IPS DF 6.9 (cell line): ENCODE measurements at regions not wholly inside any gene's neighbourhood (a gene's known extent, or its start where the extent isn't known, plus 50 kb on each side); places are given as distances from the start of the nearest gene placed in this dataset.
A peak's percentile ranks its signal among the peaks of the same experiment; 100 is the strongest.
"Not testable (repeated sequence)": the region's sequence is repeated elsewhere in the genome, so short reads cannot be mapped to it uniquely, and the experiment has no call there.

ENCODE experiments used
- DNase-seq: peaks from one replicate; pipeline ENCODE4 v3.0.0-alpha.2; 2013; ENCODE audit warnings: low read depth, low spot score
- H3K27ac ChIP-seq: one replicate; pipeline ENCODE4 v1.5.1; 2013; ENCODE audit warnings: low read length, control low read depth
- H3K27me3 ChIP-seq: 2 replicates; pipeline ENCODE4 v1.6.1; 2013; ENCODE audit warnings: mild to moderate bottlenecking, low read length; ENCODE audit not compliant: control insufficient read depth, insufficient read depth
- H3K36me3 ChIP-seq: 2 replicates; pipeline ENCODE4 v1.6.1; 2013; ENCODE audit warnings: low read length; ENCODE audit not compliant: control insufficient read depth, insufficient read depth
- H3K4me1 ChIP-seq: 2 replicates; pipeline ENCODE4 v1.6.1; 2013; ENCODE audit warnings: low read length; ENCODE audit not compliant: control insufficient read depth, insufficient read depth
- H3K4me3 ChIP-seq: 2 replicates; pipeline ENCODE4 v1.5.1; 2013; ENCODE audit warnings: mild to moderate bottlenecking, low read length
- H3K9me3 ChIP-seq: 2 replicates; pipeline ENCODE4 v1.6.1; 2013; ENCODE audit warnings: low read length, inconsistent platforms; ENCODE audit not compliant: control insufficient read depth, insufficient read depth
- WGBS: extraction: QIAGEN DNeasy Blood & Tissue Kit; methylation state at CpG from one replicate; pipeline ENCODE4 v1.1.7; 2013; ENCODE audit warnings: mixed read lengths, missing lambda C conversion rate; ENCODE audit not compliant: insufficient read length, insufficient coverage; 5-methylcytosine and 5-hydroxymethylcytosine counted together

- H3K27me3 ChIP-seq: no peaks in the 10 kb centered on the region
- no peak overlapping the region for H3K27ac ChIP-seq
- no peaks in the 10 kb centered on the region for H3K4me1 ChIP-seq
- no peak for DNase-seq
- H3K9me3 ChIP-seq: no peaks in the 10 kb centered on the region
- H3K4me3 ChIP-seq: no peak overlapping the region
- no CpG with 5 or more reads among the region's 5 CpGs for WGBS
- no peaks in the 10 kb centered on the region for H3K36me3 ChIP-seq
Measured at GRCh38 chr5:116971131-116971530, 396.5 kb upstream of the SEMA6A start.

GRCh38 chr5:116970318-116970717 lies 395.7 kb upstream of the SEMA6A start:
- no peaks in the 10 kb centered on the region for H3K27me3 ChIP-seq
- WGBS: no CpG with 5 or more reads among the region's 2 CpGs
- no peaks in the 10 kb centered on the region for H3K36me3 ChIP-seq
- DNase-seq: no peak
- no peaks in the 10 kb centered on the region for H3K4me1 ChIP-seq
- H3K27ac ChIP-seq: no peak overlapping the region
- no peaks in the 10 kb centered on the region for H3K9me3 ChIP-seq
- H3K4me3 ChIP-seq: no peak overlapping the region

DNA sequence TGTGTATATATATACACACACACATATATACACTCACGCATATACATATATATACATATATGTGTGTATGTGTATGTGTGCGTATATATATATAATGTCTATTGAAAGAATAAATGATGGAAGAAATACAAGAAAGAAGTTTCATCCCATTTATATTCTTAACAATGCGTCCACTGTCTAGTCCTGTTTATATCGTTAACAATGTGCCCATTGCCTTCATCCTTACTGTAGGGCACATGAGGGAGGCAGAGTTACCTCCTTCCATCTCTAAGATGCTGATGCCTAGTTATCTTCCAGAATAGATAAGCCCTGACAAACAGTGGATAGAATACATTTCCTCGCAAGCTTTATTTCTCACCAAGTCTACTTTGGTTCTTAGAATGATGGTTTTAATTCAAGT lies 389.8 kb upstream of the SEMA6A start:
- H3K9me3 ChIP-seq: no peaks in the 10 kb centered on the region
- H3K27me3 ChIP-seq: no peaks in the 10 kb centered on the region
- H3K4me3 ChIP-seq: no peak overlapping the region
- no peaks in the 10 kb centered on the region for H3K4me1 ChIP-seq
- no peaks in the 10 kb centered on the region for H3K36me3 ChIP-seq
- no peak for DNase-seq
- WGBS: no CpG with 5 or more reads among the region's 5 CpGs
- no peak overlapping the region for H3K27ac ChIP-seq

GRCh38 chr5:116961021-116961420 lies 386.4 kb upstream of the SEMA6A start:
- Histone ChIP-seq H3K4me3 (no peak overlapping the region), H3K9me3 (no peaks in the 10 kb centered on the region), H3K27ac (no peak overlapping the region), H3K36me3 (no peaks in the 10 kb centered on the region), H3K4me1 (no peaks in the 10 kb centered on the region), H3K27me3 (no peaks in the 10 kb centered on the region)
- WGBS: no CpG with 5 or more reads among the region's 4 CpGs
- DNase-seq: no peak

DNA sequence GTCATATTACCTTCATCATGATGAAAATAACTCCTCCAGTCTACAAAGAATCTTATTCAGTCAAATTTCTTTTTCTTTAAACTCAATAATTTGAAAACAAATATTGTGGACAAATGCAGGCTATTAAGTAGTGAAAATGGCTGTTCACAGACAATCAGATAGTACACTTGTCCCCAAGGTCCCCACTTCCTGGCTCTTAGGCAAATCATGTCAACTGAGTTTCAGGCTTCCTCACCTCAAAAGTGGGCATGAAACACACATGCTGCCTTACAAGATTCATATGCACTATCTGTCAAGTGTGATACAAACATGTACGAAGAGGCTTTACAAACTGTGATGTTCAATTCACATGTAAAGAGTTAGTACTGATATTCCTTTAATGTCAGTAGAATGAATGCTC lies 385.2 kb upstream of the SEMA6A start:
- Histone ChIP-seq H3K27me3 (no peaks in the 10 kb centered on the region), H3K27ac (no peak overlapping the region), H3K9me3 (no peaks in the 10 kb centered on the region), H3K4me1 (no peaks in the 10 kb centered on the region), H3K36me3 (no peaks in the 10 kb centered on the region), H3K4me3 (no peak overlapping the region)
- no CpG with 5 or more reads among the region's 1 CpG for WGBS
- DNase-seq: no peak

- WGBS: no CpG with 5 or more reads among the region's 3 CpGs
- H3K4me1 ChIP-seq: no peaks in the 10 kb centered on the region
Measured at GRCh38 chr5:116953251-116953930, 378.8 kb upstream of the SEMA6A start.

GRCh38 chr5:116951219-116951618 lies 376.6 kb upstream of the SEMA6A start:
- H3K4me1 ChIP-seq: no peaks in the 10 kb centered on the region
- H3K9me3 ChIP-seq: no peaks in the 10 kb centered on the region
- H3K27me3 ChIP-seq: no peaks in the 10 kb centered on the region
- no CpG with 5 or more reads among the region's 1 CpG for WGBS
- H3K4me3 ChIP-seq: no peak overlapping the region
- H3K27ac ChIP-seq: no peak overlapping the region
- DNase-seq: no peak
- H3K36me3 ChIP-seq: no peaks in the 10 kb centered on the region

More at GRCh38 chr5:116953251-116953930, 378.8 kb upstream of the SEMA6A start:
- no peak for DNase-seq
- Histone ChIP-seq H3K27ac (no peak overlapping the region), H3K27me3 (no peaks in the 10 kb centered on the region), H3K36me3 (no peaks in the 10 kb centered on the region), H3K4me3 (no peak overlapping the region), H3K9me3 (no peaks in the 10 kb centered on the region)

GRCh38 chr5:116947691-116948528 lies 373.3 kb upstream of the SEMA6A start:
- H3K9me3 ChIP-seq: no peaks in the 10 kb centered on the region
- no peak overlapping the region for H3K4me3 ChIP-seq
- peak; percentile 97 for DNase-seq
- H3K4me1 ChIP-seq: peaks cover 3% of the 10 kb centered on the region; the same call in 1 of the 2 replicates
- H3K27me3 ChIP-seq: no peaks in the 10 kb centered on the region
- 100% methylated on average over 5 of the region's 15 CpGs for WGBS
- H3K27ac ChIP-seq: no peak overlapping the region
- no peaks in the 10 kb centered on the region for H3K36me3 ChIP-seq

GRCh38 chr5:116945613-116946382 lies 371.2 kb upstream of the SEMA6A start:
- H3K36me3 ChIP-seq, H3K4me3 ChIP-seq, H3K9me3 ChIP-seq, H3K27me3 ChIP-seq, DNase-seq, H3K27ac ChIP-seq, H3K4me1 ChIP-seq: not testable (repeated sequence)
- WGBS: no CpG with 5 or more reads among the region's 17 CpGs

GRCh38 chr5:116944183-116944582 lies 369.6 kb upstream of the SEMA6A start:
- DNase-seq: no peak
- Histone ChIP-seq H3K36me3 (no peaks in the 10 kb centered on the region), H3K4me1 (peaks cover 6% of the 10 kb centered on the region; the same call in 1 of the 2 replicates), H3K27me3 (no peaks in the 10 kb centered on the region), H3K9me3 (no peaks in the 10 kb centered on the region), H3K27ac (no peak overlapping the region), H3K4me3 (no peak overlapping the region)
- WGBS: no CpG with 5 or more reads among the region's 5 CpGs
